ENCODE measurements at regions not wholly inside any gene's neighbourhood (a gene's known extent, or its start where the extent isn't known, plus 50 kb on each side); places are given as distances from the start of the nearest gene placed in this dataset.

- no peak overlapping the region for H3K4me3 ChIP-seq (ENCODE audit: low read depth, low read length)
- TF ChIP-seq CTCF (IDR thresholded peaks at IDR 0.05; ENCODE audit: borderline replicate concordance, insufficient read depth, low read depth, low read length) = no peak
These were observed 95.0 kb upstream of the CD99 start for GRCh38 chrX:2596045-2596444.

- no peak overlapping the region for H3K4me3 ChIP-seq (ENCODE audit: low read depth, low read length)
- TF ChIP-seq CTCF (IDR thresholded peaks at IDR 0.05; ENCODE audit: borderline replicate concordance, insufficient read depth, low read depth, low read length) = no peak
These were observed 94.5 kb upstream of the DHRSX start for GRCh38 chrX:2595258-2595657.

- H3K4me3 ChIP-seq (ENCODE audit: low read depth, low read length) = no peak overlapping the region
- TF ChIP-seq CTCF (IDR thresholded peaks at IDR 0.05; ENCODE audit: borderline replicate concordance, insufficient read depth, low read depth, low read length) = no peak
These were observed 93.7 kb upstream of the DHRSX start for GRCh38 chrX:2594491-2594890.

GRCh38 chrX:2592279-2592678 lies 91.5 kb upstream of the DHRSX start:
- H3K4me3 ChIP-seq (ENCODE audit: low read depth, low read length) = no peak overlapping the region
- TF ChIP-seq CTCF (IDR thresholded peaks at IDR 0.05; ENCODE audit: borderline replicate concordance, insufficient read depth, low read depth, low read length) = no peak

- no peak for TF ChIP-seq CTCF (IDR thresholded peaks at IDR 0.05; ENCODE audit: borderline replicate concordance, insufficient read depth, low read depth, low read length)
- H3K4me3 ChIP-seq (ENCODE audit: low read depth, low read length) = no peak overlapping the region
These were observed 88.6 kb upstream of the DHRSX start for GRCh38 chrX:2589186-2590020.

- no peak for TF ChIP-seq CTCF (IDR thresholded peaks at IDR 0.05; ENCODE audit: borderline replicate concordance, insufficient read depth, low read depth, low read length)
- H3K4me3 ChIP-seq (ENCODE audit: low read depth, low read length) = no peak overlapping the region
These were observed 87.3 kb upstream of the DHRSX start for GRCh38 chrX:2588049-2588448.

- TF ChIP-seq CTCF (IDR thresholded peaks at IDR 0.05; ENCODE audit: borderline replicate concordance, insufficient read depth, low read depth, low read length) = no peak
- no peak overlapping the region for H3K4me3 ChIP-seq (ENCODE audit: low read depth, low read length)
These were observed 86.4 kb upstream of the DHRSX start for GRCh38 chrX:2587146-2587545.
